ENCODE measurements at regions not wholly inside any gene's neighbourhood (a gene's known extent, or its start where the extent isn't known, plus 50 kb on each side); places are given as distances from the start of the nearest gene placed in this dataset.

- no peak for TF ChIP-seq CTCF (conservative IDR thresholded peaks at IDR 0.05)
- TF ChIP-seq EZH2 (IDR thresholded peaks at IDR 0.05; ENCODE audit: low read depth), result no peak
Observed at GRCh38 chr1:220338759-220339158, 66.5 kb upstream of the RAB3GAP2 start.

Measured in PC-9 (cell line).